ENCODE measurements at regions not wholly inside any gene's neighbourhood (a gene's known extent, or its start where the extent isn't known, plus 50 kb on each side); places are given as distances from the start of the nearest gene placed in this dataset.
"Not testable (repeated sequence)": the region's sequence is repeated elsewhere in the genome, so short reads cannot be mapped to it uniquely, and the experiment has no call there.

GRCh38 chr14:71625175-71625574 is 307.1 kb upstream of the RGS6 start:
- TF ChIP-seq, protein P1, sequence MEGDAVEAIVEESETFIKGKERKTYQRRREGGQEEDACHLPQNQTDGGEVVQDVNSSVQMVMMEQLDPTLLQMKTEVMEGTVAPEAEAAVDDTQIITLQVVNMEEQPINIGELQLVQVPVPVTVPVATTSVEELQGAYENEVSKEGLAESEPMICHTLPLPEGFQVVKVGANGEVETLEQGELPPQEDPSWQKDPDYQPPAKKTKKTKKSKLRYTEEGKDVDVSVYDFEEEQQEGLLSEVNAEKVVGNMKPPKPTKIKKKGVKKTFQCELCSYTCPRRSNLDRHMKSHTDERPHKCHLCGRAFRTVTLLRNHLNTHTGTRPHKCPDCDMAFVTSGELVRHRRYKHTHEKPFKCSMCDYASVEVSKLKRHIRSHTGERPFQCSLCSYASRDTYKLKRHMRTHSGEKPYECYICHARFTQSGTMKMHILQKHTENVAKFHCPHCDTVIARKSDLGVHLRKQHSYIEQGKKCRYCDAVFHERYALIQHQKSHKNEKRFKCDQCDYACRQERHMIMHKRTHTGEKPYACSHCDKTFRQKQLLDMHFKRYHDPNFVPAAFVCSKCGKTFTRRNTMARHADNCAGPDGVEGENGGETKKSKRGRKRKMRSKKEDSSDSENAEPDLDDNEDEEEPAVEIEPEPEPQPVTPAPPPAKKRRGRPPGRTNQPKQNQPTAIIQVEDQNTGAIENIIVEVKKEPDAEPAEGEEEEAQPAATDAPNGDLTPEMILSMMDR (IDR thresholded peaks at IDR 0.05) = no peak
- no peak for DNase-seq (ENCODE audit: low spot score)
- no peak for ATAC-seq (ENCODE audit: low FRiP score)

DNA sequence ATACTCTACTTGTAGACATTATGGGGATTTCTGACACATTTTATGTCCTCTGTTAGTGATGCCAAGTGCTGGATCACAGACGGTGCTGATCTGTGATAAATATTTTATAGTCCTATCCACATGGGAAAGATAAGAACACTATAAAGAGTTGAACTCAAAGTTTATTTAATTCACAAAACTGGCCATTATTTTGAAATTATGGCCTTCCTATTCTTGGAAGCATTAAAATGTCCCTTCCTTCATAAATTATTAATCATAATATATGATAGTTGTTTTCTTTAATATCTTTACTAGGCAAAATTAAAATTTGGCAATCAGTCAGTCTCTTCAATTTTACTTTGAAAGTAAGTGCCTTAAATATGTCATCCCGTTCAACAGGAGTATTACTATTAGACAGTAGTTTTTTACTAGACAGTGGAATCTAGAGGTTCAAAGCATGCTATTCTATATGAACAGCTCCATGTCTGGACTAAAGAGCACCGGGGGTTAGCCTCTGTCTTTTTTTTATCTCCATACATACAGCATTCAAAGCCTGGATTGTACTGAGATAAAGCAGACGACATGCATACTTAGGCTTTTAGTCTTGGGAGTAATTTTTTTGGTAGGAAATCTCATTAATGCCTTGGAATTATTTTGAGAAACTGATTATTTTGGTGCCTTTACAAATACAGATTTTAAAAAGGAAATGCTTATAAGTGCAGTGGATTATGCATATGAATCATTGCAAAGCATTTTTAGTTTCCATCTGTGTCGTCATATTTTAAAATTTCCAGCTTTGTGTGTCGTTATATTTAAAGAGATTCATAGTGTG is 306.1 kb upstream of the RGS6 start:
- TF ChIP-seq, protein P1 (IDR thresholded peaks at IDR 0.05) = no peak
- no peak for ATAC-seq (ENCODE audit: low FRiP score)
- no peak for DNase-seq (ENCODE audit: low spot score)

- DNase-seq (ENCODE audit: low spot score) = no peak
- no peak for ATAC-seq (ENCODE audit: low FRiP score)
- TF ChIP-seq, protein P1 (IDR thresholded peaks at IDR 0.05) = no peak
Measured at GRCh38 chr14:71628433-71628832, 303.8 kb upstream of the RGS6 start.

DNA sequence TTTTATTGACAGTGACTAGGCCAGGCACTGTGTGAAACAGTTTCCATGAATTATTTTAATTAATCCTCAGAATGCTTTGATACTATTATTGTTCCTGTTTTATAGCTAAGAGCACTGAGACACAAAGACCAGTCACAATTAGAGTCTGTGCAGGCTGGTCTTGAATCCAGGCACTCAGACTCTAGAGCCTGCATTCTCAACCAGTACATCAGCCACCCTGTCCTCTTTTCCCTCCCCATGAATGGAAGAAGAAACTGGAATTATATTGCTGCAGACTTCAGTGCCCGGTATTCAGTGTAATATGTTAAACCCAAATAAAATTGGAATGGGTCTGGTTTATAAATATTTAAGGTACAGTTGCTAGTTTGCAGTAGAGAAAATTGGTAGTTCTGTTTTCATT is 303.0 kb upstream of the RGS6 start:
- DNase-seq (ENCODE audit: low spot score) (no peak), ATAC-seq (ENCODE audit: low FRiP score) (no peak)
- TF ChIP-seq, protein P1 (IDR thresholded peaks at IDR 0.05) = no peak

GRCh38 chr14:71629765-71630492 is 302.3 kb upstream of the RGS6 start:
- DNase-seq (ENCODE audit: low spot score) = no peak
- no peak for ATAC-seq (ENCODE audit: low FRiP score)
- TF ChIP-seq, protein P1 (IDR thresholded peaks at IDR 0.05) = no peak

GRCh38 chr14:71631030-71631429 is 301.2 kb upstream of the RGS6 start:
- not testable (repeated sequence) for DNase-seq (ENCODE audit: low spot score); ATAC-seq (ENCODE audit: low FRiP score)

DNA sequence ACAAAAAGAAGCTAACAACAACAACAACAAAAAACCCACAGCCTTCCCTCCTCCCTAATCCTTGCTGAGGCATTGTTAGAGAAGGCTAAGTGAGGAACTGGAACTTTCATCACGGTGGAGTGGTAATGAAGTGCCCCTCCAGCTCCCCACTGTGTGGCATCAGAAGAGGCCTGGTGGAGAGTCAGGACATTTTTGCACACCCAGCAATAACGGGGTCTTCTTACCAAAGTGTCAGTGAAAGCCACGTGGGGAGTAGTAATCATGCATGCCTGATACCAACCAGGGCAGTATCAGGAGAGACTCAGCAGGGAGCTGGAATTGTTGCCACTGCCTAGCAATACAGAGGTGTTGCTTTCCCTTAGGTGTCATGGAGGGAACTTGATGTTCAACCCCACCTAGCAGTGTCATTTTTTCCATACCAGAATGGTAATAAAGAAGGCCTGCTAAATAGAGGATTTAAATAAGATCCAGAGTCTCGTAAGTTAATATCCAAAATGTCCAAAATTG is 299.7 kb upstream of the RGS6 start:
- no peak for ATAC-seq (ENCODE audit: low FRiP score)
- no peak for DNase-seq (ENCODE audit: low spot score)
- TF ChIP-seq, protein P1 (IDR thresholded peaks at IDR 0.05) = no peak
